ENCODE measurements at regions not wholly inside any gene's neighbourhood (a gene's known extent, or its start where the extent isn't known, plus 50 kb on each side); places are given as distances from the start of the nearest gene placed in this dataset.

DNA sequence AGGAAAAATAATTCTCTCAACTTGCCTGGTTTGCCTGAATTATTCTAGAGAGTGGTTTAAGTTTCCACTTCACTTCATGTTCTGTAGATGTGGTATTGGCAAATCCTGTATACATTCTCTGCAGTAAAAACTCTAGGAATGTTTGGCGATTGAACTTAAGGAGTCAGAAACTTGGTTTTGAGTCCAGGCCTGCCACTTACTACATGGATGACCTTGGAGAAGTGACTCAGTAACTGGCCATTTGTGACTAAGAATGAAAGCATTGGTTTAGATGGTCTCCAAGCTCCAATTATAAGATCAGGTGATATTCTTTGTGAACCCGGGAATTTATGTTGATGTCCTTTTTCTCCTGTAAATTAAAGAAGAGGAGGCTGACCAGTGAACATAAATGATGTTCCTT lies 233.8 kb downstream of the GAS1 start:
- DNase-seq (ENCODE audit: low spot score) (no peak), ATAC-seq (ENCODE audit: insufficient number of reproducible peaks, low FRiP score, low read depth) (no peak)
- Histone ChIP-seq H3K36me3 (no peaks in the 10 kb centered on the region), H3K9me3 (no peaks in the 10 kb centered on the region), H3K27ac (no peak overlapping the region), H3K27me3 (replicated peaks; ENCODE audit: insufficient read depth) (no peaks in the 10 kb centered on the region), H3K4me1 (ENCODE audit: control insufficient read depth in 1 of 2, low read depth in 2 of 2) (peaks cover 0 to 8% of the 10 kb centered on the region in 2 donors), H3K4me3 (no peak overlapping the region)
- TF ChIP-seq, protein P1, sequence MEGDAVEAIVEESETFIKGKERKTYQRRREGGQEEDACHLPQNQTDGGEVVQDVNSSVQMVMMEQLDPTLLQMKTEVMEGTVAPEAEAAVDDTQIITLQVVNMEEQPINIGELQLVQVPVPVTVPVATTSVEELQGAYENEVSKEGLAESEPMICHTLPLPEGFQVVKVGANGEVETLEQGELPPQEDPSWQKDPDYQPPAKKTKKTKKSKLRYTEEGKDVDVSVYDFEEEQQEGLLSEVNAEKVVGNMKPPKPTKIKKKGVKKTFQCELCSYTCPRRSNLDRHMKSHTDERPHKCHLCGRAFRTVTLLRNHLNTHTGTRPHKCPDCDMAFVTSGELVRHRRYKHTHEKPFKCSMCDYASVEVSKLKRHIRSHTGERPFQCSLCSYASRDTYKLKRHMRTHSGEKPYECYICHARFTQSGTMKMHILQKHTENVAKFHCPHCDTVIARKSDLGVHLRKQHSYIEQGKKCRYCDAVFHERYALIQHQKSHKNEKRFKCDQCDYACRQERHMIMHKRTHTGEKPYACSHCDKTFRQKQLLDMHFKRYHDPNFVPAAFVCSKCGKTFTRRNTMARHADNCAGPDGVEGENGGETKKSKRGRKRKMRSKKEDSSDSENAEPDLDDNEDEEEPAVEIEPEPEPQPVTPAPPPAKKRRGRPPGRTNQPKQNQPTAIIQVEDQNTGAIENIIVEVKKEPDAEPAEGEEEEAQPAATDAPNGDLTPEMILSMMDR (IDR thresholded peaks at IDR 0.05) = no peak

DNA sequence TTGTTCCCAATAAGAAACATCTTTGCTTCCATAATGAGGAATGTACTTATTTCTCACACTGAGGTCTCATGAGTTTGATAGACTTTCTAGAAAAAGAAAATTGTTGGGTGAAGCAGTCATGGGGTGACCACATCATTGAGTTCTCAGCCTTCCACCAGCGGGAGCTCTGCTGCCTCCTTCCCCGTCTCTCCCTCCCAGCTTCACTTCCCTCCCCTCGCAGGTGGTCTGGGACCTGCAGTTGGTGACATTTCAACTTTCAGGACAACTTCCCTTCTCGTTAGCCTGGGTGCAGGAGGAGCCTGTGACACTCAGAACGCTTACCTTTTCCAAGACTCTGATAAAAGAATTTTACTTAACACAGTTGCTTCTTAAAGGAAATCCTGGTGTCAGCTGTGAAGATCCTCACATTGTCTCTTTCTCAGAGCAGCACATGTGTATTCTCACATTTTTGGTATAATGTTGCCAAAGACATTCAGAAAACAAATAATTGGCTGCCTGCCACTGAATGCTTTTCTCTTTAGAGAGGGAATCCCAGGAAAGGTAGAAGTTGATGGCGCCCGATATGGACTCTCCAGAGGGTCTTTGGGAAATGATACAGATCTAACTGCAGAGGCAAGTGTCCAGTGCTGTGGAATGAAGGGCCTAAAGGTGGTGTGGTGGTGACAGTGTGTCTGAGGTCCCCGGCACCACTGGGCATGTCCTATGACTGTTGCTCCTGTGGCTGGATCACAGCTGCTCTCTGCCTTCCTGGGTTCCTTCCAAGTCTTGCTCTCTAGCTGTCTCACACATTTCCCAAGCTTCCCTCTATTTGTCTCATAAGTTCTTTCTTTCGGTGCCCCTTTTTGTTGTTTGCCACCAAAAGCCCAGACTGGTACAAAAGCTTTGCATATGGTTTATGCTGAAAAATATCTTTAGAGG lies 238.1 kb downstream of the GAS1 start:
- DNase-seq (ENCODE audit: low spot score) (no peak), ATAC-seq (ENCODE audit: insufficient number of reproducible peaks, low FRiP score, low read depth) (no peak)
- H3K4me3 ChIP-seq = no peak overlapping the region

DNA sequence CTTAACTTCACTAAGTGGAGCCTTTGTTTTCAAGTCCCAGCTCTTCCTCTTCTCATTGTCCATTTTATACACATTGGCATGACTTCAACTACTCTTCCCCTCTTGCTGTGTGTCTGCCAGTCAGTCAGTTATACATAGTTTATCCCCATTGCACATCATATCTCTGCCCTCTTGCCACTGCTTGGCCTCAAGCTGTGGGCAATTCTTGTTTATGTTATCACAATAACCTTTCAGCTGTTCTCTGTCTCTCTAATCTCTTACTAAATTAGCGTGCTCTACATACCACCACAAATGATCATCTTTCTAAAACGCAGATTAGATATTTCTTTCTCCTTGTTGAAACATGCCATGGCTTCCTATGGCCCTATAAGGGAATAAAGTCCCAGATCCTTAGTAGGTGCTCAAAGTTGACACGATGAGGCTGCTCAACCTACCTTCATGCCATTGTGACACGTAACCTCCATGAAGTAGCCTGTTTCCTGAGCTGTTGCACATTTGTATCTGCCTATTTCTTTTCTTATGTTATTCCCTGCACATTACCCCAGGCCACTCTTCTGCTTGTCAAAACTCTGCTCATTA lies 239.3 kb downstream of the GAS1 start:
- no peak for DNase-seq (ENCODE audit: low spot score)
- Histone ChIP-seq H3K9me3 (no peaks in the 10 kb centered on the region), H3K4me1 (ENCODE audit: control insufficient read depth in 1 of 2, low read depth in 2 of 2) (no peaks in the 10 kb centered on the region), H3K27me3 (replicated peaks; ENCODE audit: insufficient read depth) (no peaks in the 10 kb centered on the region), H3K36me3 (no peaks in the 10 kb centered on the region), H3K27ac (no peak overlapping the region), H3K4me3 (no peak overlapping the region)
- TF ChIP-seq, protein P1 (IDR thresholded peaks at IDR 0.05) = no peak
- no peak for ATAC-seq (ENCODE audit: insufficient number of reproducible peaks, low FRiP score, low read depth)

More for the DNA sequence above, 238.1 kb downstream of the GAS1 start:
- Histone ChIP-seq H3K9me3 (no peaks in the 10 kb centered on the region), H3K36me3 (no peaks in the 10 kb centered on the region), H3K27me3 (replicated peaks; ENCODE audit: insufficient read depth) (no peaks in the 10 kb centered on the region), H3K4me1 (ENCODE audit: control insufficient read depth in 1 of 2, low read depth in 2 of 2) (no peaks in the 10 kb centered on the region), H3K27ac (no peak overlapping the region)
- TF ChIP-seq, protein P1 (IDR thresholded peaks at IDR 0.05) = no peak

DNA sequence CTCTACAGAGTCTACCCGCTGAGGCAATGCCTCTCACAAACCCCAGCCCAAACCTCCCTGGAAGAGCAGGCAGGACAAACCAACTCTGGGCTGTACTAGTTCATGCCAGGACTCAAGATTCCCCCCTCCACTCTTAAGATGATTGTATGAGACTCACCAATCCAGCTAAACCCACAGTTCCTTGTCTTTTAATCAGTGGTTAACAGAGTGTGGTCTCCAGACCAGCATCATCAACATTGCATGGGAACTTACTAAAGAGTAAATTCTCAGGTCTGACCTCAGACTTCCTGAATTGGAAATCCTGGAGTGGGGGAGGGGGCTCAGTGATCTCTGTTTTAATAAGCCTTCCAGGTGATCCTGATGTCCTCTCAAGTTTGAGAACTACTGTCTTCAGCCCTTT lies 240.9 kb downstream of the GAS1 start:
- H3K36me3 ChIP-seq = no peaks in the 10 kb centered on the region
- H3K4me3 ChIP-seq = no peak overlapping the region
- H3K27ac ChIP-seq = no peak overlapping the region
- H3K27me3 ChIP-seq (replicated peaks; ENCODE audit: insufficient read depth) = no peaks in the 10 kb centered on the region
- no peaks in the 10 kb centered on the region for H3K4me1 ChIP-seq (ENCODE audit: control insufficient read depth in 1 of 2, low read depth in 2 of 2)
- H3K9me3 ChIP-seq = no peaks in the 10 kb centered on the region
- no peak for DNase-seq (ENCODE audit: low spot score)
- TF ChIP-seq, protein P1 (IDR thresholded peaks at IDR 0.05) = no peak
- ATAC-seq (ENCODE audit: insufficient number of reproducible peaks, low FRiP score, low read depth) = no peak

DNA sequence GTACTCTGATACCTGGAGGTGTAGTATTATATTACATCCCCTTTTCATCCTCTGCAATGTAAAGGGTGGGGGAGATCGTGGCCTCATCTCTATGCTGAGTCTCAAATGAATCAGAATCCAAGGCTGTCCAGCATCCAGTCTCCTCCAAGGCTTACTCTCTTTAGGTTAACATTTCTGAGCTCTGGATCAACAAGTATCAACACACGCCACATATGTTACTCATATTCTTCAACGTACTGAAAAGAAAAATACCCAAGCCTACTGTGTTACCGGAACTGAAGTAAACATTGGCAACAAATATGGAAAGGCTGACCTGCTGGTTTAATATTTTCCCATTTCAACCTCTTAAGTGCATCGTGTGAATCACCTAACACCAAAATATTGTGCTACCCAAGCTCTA lies 241.8 kb downstream of the GAS1 start:
- Histone ChIP-seq H3K4me1 (ENCODE audit: control insufficient read depth in 1 of 2, low read depth in 2 of 2) (peaks cover 4 to 8% of the 10 kb centered on the region in 2 donors), H3K4me3 (no peak overlapping the region), H3K9me3 (no peaks in the 10 kb centered on the region), H3K27ac (no peak overlapping the region), H3K27me3 (replicated peaks; ENCODE audit: insufficient read depth) (no peaks in the 10 kb centered on the region), H3K36me3 (no peaks in the 10 kb centered on the region)
- TF ChIP-seq, protein P1 (IDR thresholded peaks at IDR 0.05) = no peak
- ATAC-seq (ENCODE audit: insufficient number of reproducible peaks, low FRiP score, low read depth) = no peak
- no peak for DNase-seq (ENCODE audit: low spot score)

Data from thoracic aorta (tissue), 2 donors.